Smooth muscle cell (in vitro differentiated cells): ENCODE measurements at regions not wholly inside any gene's neighbourhood (a gene's known extent, or its start where the extent isn't known, plus 50 kb on each side); places are given as distances from the start of the nearest gene placed in this dataset.
A peak's percentile ranks its signal among the peaks of the same experiment; 100 is the strongest.

Source experiments
- DNase-seq: peaks from one replicate; lab custom pipeline; 2025; ENCODE audit not compliant: unreplicated experiment; lab: John Stamatoyannopoulos, UW
- H2AFZ ChIP-seq: fragments of 200-600 bp; sonication (generic); 2 replicates; pipeline ENCODE4 v1.6.0; 2016; ENCODE audit warnings: antibody characterized with exemption, low read depth, mild to moderate bottlenecking
- H3F3A ChIP-seq: fragments of 200-600 bp; sonication (generic); 2 replicates; pipeline ENCODE4 v1.6.0; 2017; ENCODE audit warnings: antibody characterized with exemption, low read depth
- H3K27ac ChIP-seq: fragments of 200-600 bp; sonication (generic); 2 replicates; pipeline ENCODE4 v1.5.1; 2016; ENCODE audit warnings: low read depth, mild to moderate bottlenecking
- H3K27me3 ChIP-seq: fragments of 200-600 bp; sonication (generic); 2 replicates; pipeline ENCODE4 v1.6.1; 2016; ENCODE audit warnings: low read depth, mild to moderate bottlenecking
- H3K36me3 ChIP-seq: fragments of 200-600 bp; sonication (generic); 2 replicates; pipeline ENCODE4 v1.5.1; 2016; ENCODE audit warnings: low read depth
- H3K4me1 ChIP-seq: fragments of 200-600 bp; sonication (generic); 2 replicates; pipeline ENCODE4 v1.5.1; 2016; ENCODE audit warnings: low read depth
- H3K4me2 ChIP-seq: fragments of 200-600 bp; sonication (generic); 2 replicates; pipeline ENCODE4 v1.6.0; 2016; ENCODE audit warnings: mild to moderate bottlenecking
- H3K4me3 ChIP-seq: fragments of 200-600 bp; sonication (generic); 2 replicates; pipeline ENCODE4 v1.5.1; 2016; ENCODE audit warnings: mild to moderate bottlenecking
- H3K79me2 ChIP-seq: fragments of 200-600 bp; sonication (generic); 2 replicates; pipeline ENCODE4 v1.6.0; 2016; ENCODE audit warnings: low read depth, mild to moderate bottlenecking
- H3K9ac ChIP-seq: fragments of 200-600 bp; sonication (generic); 2 replicates; pipeline ENCODE4 v1.6.0; 2016; ENCODE audit warnings: low read depth
- H3K9me3 ChIP-seq: fragments of 200-600 bp; sonication (generic); replicated peaks from 2 replicates; pipeline ENCODE4 v1.5.1; 2016; ENCODE audit warnings: low read depth
- H4K20me1 ChIP-seq: fragments of 200-600 bp; sonication (generic); 2 replicates; pipeline ENCODE4 v1.6.0; 2016; ENCODE audit warnings: low read depth
- CTCF ChIP-seq: fragments of 200-600 bp; sonication (generic); IDR thresholded peaks from 2 replicates; pipeline ENCODE4 v1.5.1; 2017; ENCODE audit warnings: borderline replicate concordance, mild to moderate bottlenecking, antibody characterized with exemption; ENCODE audit not compliant: insufficient read depth, poor library complexity, severe bottlenecking
- WGBS: methylation state at CpG from one replicate; pipeline ENCODE4 v1.1.7; 2016; ENCODE audit warnings: low lambda C conversion rate; 5-methylcytosine and 5-hydroxymethylcytosine counted together

- 100% methylated on average over 1 of the region's 1 CpG for WGBS
- Histone ChIP-seq H3K4me1 (no peaks in the 10 kb centered on the region), H3K79me2 (no peaks in the 10 kb centered on the region), H3K27me3 (no peaks in the 10 kb centered on the region), H4K20me1 (no peaks in the 10 kb centered on the region), H2AFZ (no peak overlapping the region), H3K36me3 (no peaks in the 10 kb centered on the region), H3K27ac (no peak overlapping the region), H3K4me3 (no peak overlapping the region), H3K9ac (no peak overlapping the region), H3F3A (no peaks in the 10 kb centered on the region), H3K9me3 (no peaks in the 10 kb centered on the region), H3K4me2 (no peak overlapping the region)
- no peak for TF ChIP-seq CTCF
- DNase-seq, result no peak
Observed at GRCh38 chr2:223701761-223702160, 99.6 kb upstream of the SCG2 start.

GRCh38 chr2:223700221-223700620 lies 98.1 kb upstream of the SCG2 start:
- Histone ChIP-seq H3K4me2 (no peak overlapping the region), H2AFZ (no peak overlapping the region), H3K36me3 (no peaks in the 10 kb centered on the region), H3K27ac (peak overlapping the region; percentile 63), H3K9ac (no peak overlapping the region), H3K9me3 (no peaks in the 10 kb centered on the region), H3K4me3 (no peak overlapping the region), H3F3A (no peaks in the 10 kb centered on the region), H3K4me1 (no peaks in the 10 kb centered on the region), H3K79me2 (no peaks in the 10 kb centered on the region), H3K27me3 (no peaks in the 10 kb centered on the region), H4K20me1 (no peaks in the 10 kb centered on the region)
- TF ChIP-seq CTCF, result no peak
- WGBS, result 69% methylated on average over 3 of the region's 3 CpGs
- no peak for DNase-seq

- H3K9ac ChIP-seq, result no peak overlapping the region
- H2AFZ ChIP-seq, result no peak overlapping the region
- no peaks in the 10 kb centered on the region for H3K79me2 ChIP-seq
- H3K27me3 ChIP-seq, result no peaks in the 10 kb centered on the region
- no peak overlapping the region for H3K4me2 ChIP-seq
- no peaks in the 10 kb centered on the region for H3F3A ChIP-seq
- DNase-seq, result no peak
- WGBS, result 90% methylated on average over 7 of the region's 7 CpGs
- no peaks in the 10 kb centered on the region for H4K20me1 ChIP-seq
- TF ChIP-seq CTCF, result no peak
- no peaks in the 10 kb centered on the region for H3K4me1 ChIP-seq
- H3K36me3 ChIP-seq, result no peaks in the 10 kb centered on the region
- H3K4me3 ChIP-seq, result no peak overlapping the region
- peak overlapping the region; percentile 57 for H3K27ac ChIP-seq
- no peaks in the 10 kb centered on the region for H3K9me3 ChIP-seq
Observed at GRCh38 chr2:223697892-223698645, 95.9 kb upstream of the SCG2 start.

GRCh38 chr2:223697316-223697891 lies 95.2 kb upstream of the SCG2 start:
- Histone ChIP-seq H3K4me2 (no peak overlapping the region), H3K27ac (peak overlapping the region; percentile 57), H3K4me3 (no peak overlapping the region), H3K27me3 (no peaks in the 10 kb centered on the region), H3F3A (no peaks in the 10 kb centered on the region), H3K36me3 (no peaks in the 10 kb centered on the region), H3K79me2 (no peaks in the 10 kb centered on the region), H3K4me1 (no peaks in the 10 kb centered on the region), H2AFZ (no peak overlapping the region), H4K20me1 (no peaks in the 10 kb centered on the region), H3K9ac (no peak overlapping the region), H3K9me3 (no peaks in the 10 kb centered on the region)
- TF ChIP-seq CTCF, result no peak
- no peak for DNase-seq
- 91% methylated on average over 2 of the region's 2 CpGs for WGBS
